Tibial nerve (tissue), 4 donors: ENCODE measurements at regions not wholly inside any gene's neighbourhood (a gene's known extent, or its start where the extent isn't known, plus 50 kb on each side); places are given as distances from the start of the nearest gene placed in this dataset.
"Not testable (repeated sequence)": the region's sequence is repeated elsewhere in the genome, so short reads cannot be mapped to it uniquely, and the experiment has no call there.

Source experiments
- DNase-seq, 2 donors: peaks; one replicate each; pipeline ENCODE4 v3.0.0-alpha.2; 2019; ENCODE audit warnings: low spot score in 2 of 2
- H3K27ac ChIP-seq, 4 donors: fragments of 200-600 bp; sonication (generic) in 3 of 4; one replicate each; pipeline ENCODE4 v1.5.1; 2017 to 2019; ENCODE audit warnings: mild to moderate bottlenecking in 1 of 4
- H3K27me3 ChIP-seq, 2 donors: fragments of 200-600 bp; sonication (generic) in 1 of 2; one replicate each; pipeline versions ENCODE4 v1.5.1 to v1.6.0; 2017 to 2019
- H3K36me3 ChIP-seq, 3 donors: fragments of 200-600 bp; sonication (generic); one replicate each; pipeline ENCODE4 v1.5.1; 2018 to 2019
- H3K4me1 ChIP-seq, 4 donors: fragments of 200-600 bp; sonication (generic) in 3 of 4; one replicate each; pipeline ENCODE4 v1.5.1; 2017 to 2019
- H3K4me3 ChIP-seq, 4 donors: fragments of 200-600 bp; sonication (generic) in 3 of 4; one replicate each; pipeline ENCODE4 v1.5.1; 2017 to 2019; ENCODE audit warnings: mild to moderate bottlenecking in 1 of 4, moderate library complexity in 1 of 4
- H3K9me3 ChIP-seq, 4 donors: fragments of 200-600 bp; sonication (generic) in 3 of 4; one replicate each; pipeline ENCODE4 v1.5.1; 2017 to 2019
- CTCF ChIP-seq, 5 experiments: fragments of 200-600 bp in 3 of 5; fragments of 450-650 bp in 2 of 5; sonication (generic) in 3 of 5; IDR thresholded peaks; one replicate each; pipeline ENCODE4 v1.5.1; 2016 to 2019; ENCODE audit warnings: antibody characterized with exemption in 5 of 5, mild to moderate bottlenecking in 3 of 5, moderate library complexity in 2 of 5
- EP300 ChIP-seq, 2 donors: sonication (generic); formaldehyde crosslinking; IDR thresholded peaks; one replicate each; pipeline ENCODE4 v1.6.1; 2017; ENCODE audit warnings: antibody characterized with exemption in 2 of 2, mild to moderate bottlenecking in 1 of 2
- POLR2A ChIP-seq, 2 donors: fragments of 450-650 bp; IDR thresholded peaks; one replicate each; pipeline ENCODE4 v1.6.1; 2017; ENCODE audit warnings: antibody characterized with exemption in 2 of 2, mild to moderate bottlenecking in 2 of 2, moderate library complexity in 2 of 2
- WGBS, 2 donors: methylation state at CpG; one replicate each; pipeline ENCODE4 v1.1.5; 2018; 5-methylcytosine and 5-hydroxymethylcytosine counted together

GRCh38 chr17:34475296-34475695 lies 104.1 kb upstream of the TMEM132E start:
- Histone ChIP-seq H3K9me3 (no peaks in the 10 kb centered on the region), H3K36me3 (no peaks in the 10 kb centered on the region)
- 76 to 81% methylated on average over 4 of the region's 4 CpGs for WGBS, 2 donors

GRCh38 chr17:34474706-34475105 lies 104.7 kb upstream of the TMEM132E start:
- Histone ChIP-seq H3K27me3 (no peaks in the 10 kb centered on the region), H3K4me1 (no peaks in the 10 kb centered on the region), H3K9me3 (no peaks in the 10 kb centered on the region), H3K4me3 (no peak overlapping the region), H3K36me3 (no peaks in the 10 kb centered on the region), H3K27ac (no peak overlapping the region)
- WGBS, 2 donors, result 40 to 65% methylated on average over 1 to 2 of the region's 2 CpGs
- TF ChIP-seq POLR2A (IDR thresholded peaks at IDR 0.05) (no peak), CTCF (IDR thresholded peaks at IDR 0.05) (no peak), EP300 (IDR thresholded peaks at IDR 0.05) (no peak)
- DNase-seq, result no peak

More at GRCh38 chr17:34475296-34475695, 104.1 kb upstream of the TMEM132E start:
- H3K4me1 ChIP-seq, result no peaks in the 10 kb centered on the region
- H3K4me3 ChIP-seq, result no peak overlapping the region
- no peak overlapping the region for H3K27ac ChIP-seq
- TF ChIP-seq CTCF (IDR thresholded peaks at IDR 0.05), result no peak
- no peak for TF ChIP-seq EP300 (IDR thresholded peaks at IDR 0.05)
- no peak for TF ChIP-seq POLR2A (IDR thresholded peaks at IDR 0.05)
- no peak for DNase-seq
- no peaks in the 10 kb centered on the region for H3K27me3 ChIP-seq

GRCh38 chr17:34472363-34472762 lies 107.0 kb upstream of the TMEM132E start:
- DNase-seq, result no peak

GRCh38 chr17:34471278-34471677 lies 108.1 kb upstream of the TMEM132E start:
- H3K27ac ChIP-seq, H3K36me3 ChIP-seq, DNase-seq, H3K4me1 ChIP-seq, H3K9me3 ChIP-seq, H3K4me3 ChIP-seq, H3K27me3 ChIP-seq: not testable (repeated sequence)
- 63 to 68% methylated on average over 4 of the region's 4 CpGs for WGBS, 2 donors

More at GRCh38 chr17:34472363-34472762, 107.0 kb upstream of the TMEM132E start:
- Histone ChIP-seq H3K27me3 (no peaks in the 10 kb centered on the region), H3K9me3 (no peaks in the 10 kb centered on the region), H3K4me1 (no peaks in the 10 kb centered on the region), H3K27ac (no peak overlapping the region), H3K4me3 (no peak overlapping the region), H3K36me3 (no peaks in the 10 kb centered on the region)
- WGBS, 2 donors, result 66 to 71% methylated on average over 1 of the region's 1 CpG
- TF ChIP-seq CTCF (IDR thresholded peaks at IDR 0.05), result no peak
- TF ChIP-seq POLR2A (IDR thresholded peaks at IDR 0.05), result no peak

GRCh38 chr17:34465789-34466188 lies 102.8 kb upstream of the CCL1 start:
- H3K36me3 ChIP-seq, result no peaks in the 10 kb centered on the region
- no peak for TF ChIP-seq CTCF (IDR thresholded peaks at IDR 0.05)
- 54 to 57% methylated on average over 8 of the region's 8 CpGs for WGBS, 2 donors
- no peaks in the 10 kb centered on the region for H3K4me1 ChIP-seq
- H3K9me3 ChIP-seq, result no peaks in the 10 kb centered on the region
- no peak overlapping the region for H3K27ac ChIP-seq
- peaks cover 0 to 11% of the 10 kb centered on the region in 2 donors for H3K27me3 ChIP-seq
- no peak for DNase-seq
- H3K4me3 ChIP-seq, result no peak overlapping the region

- DNase-seq, result no peak
- WGBS, 2 donors, result 84 to 89% methylated on average over 4 of the region's 4 CpGs
- Histone ChIP-seq H3K36me3 (no peaks in the 10 kb centered on the region), H3K4me1 (no peaks in the 10 kb centered on the region), H3K4me3 (no peak overlapping the region), H3K9me3 (no peaks in the 10 kb centered on the region), H3K27ac (no peak overlapping the region), H3K27me3 (peaks cover 0 to 11% of the 10 kb centered on the region in 2 donors)
- TF ChIP-seq POLR2A (IDR thresholded peaks at IDR 0.05) (no peak), EP300 (IDR thresholded peaks at IDR 0.05) (no peak), CTCF (IDR thresholded peaks at IDR 0.05) (no peak)
Measured at GRCh38 chr17:34464812-34465211, 101.8 kb upstream of the CCL1 start.
